HepG2 (cell line): ENCODE measurements at regions not wholly inside any gene's neighbourhood (a gene's known extent, or its start where the extent isn't known, plus 50 kb on each side); places are given as distances from the start of the nearest gene placed in this dataset.

Source experiments
- AKAP8 ChIP-seq: sonication (generic); formaldehyde crosslinking; IDR thresholded peaks from 2 replicates; pipeline ENCODE4 v1.5.1; 2020; ENCODE audit warnings: mild to moderate bottlenecking, missing genetic modification reagents
- ESRRA ChIP-seq: sonication (generic); formaldehyde crosslinking; IDR thresholded peaks from 2 replicates; pipeline ENCODE4 v1.5.1; 2020; ENCODE audit warnings: mild to moderate bottlenecking, low read depth, missing genetic modification reagents
- HNF4G ChIP-seq, 2 experiments: sonication (generic) in 1 of 2; formaldehyde crosslinking in 1 of 2; IDR thresholded peaks; 2 replicates each; pipeline versions ENCODE4 v1.4.0 to v1.6.1; 2011 to 2020; ENCODE audit warnings: borderline replicate concordance in 2 of 2, low read depth in 2 of 2, mild to moderate bottlenecking in 2 of 2, low read length in 1 of 2, missing genetic modification reagents in 1 of 2, moderate library complexity in 1 of 2
- JUND ChIP-seq: sonication (generic); formaldehyde crosslinking; IDR thresholded peaks from 2 replicates; pipeline ENCODE4 v1.8.0; 2022; ENCODE audit warnings: mild to moderate bottlenecking, missing genetic modification reagents
- NFIC ChIP-seq: IDR thresholded peaks from 2 replicates; pipeline ENCODE4 v1.6.1; 2012; ENCODE audit warnings: mild to moderate bottlenecking, low read length, inconsistent platforms
- ZNF20 ChIP-seq: sonication (generic); formaldehyde crosslinking; IDR thresholded peaks from 2 replicates; pipeline ENCODE4 v1.4.0; 2020; ENCODE audit warnings: mild to moderate bottlenecking, moderate library complexity, missing genetic modification reagents
- ZNF354B ChIP-seq: sonication (generic); formaldehyde crosslinking; IDR thresholded peaks from 2 replicates; pipeline ENCODE4 v1.8.0; 2022; ENCODE audit warnings: mild to moderate bottlenecking, missing genetic modification reagents
- ZNF557 ChIP-seq: sonication (generic); formaldehyde crosslinking; IDR thresholded peaks from 2 replicates; pipeline ENCODE4 v1.4.0; 2020; ENCODE audit warnings: missing genetic modification reagents

DNA sequence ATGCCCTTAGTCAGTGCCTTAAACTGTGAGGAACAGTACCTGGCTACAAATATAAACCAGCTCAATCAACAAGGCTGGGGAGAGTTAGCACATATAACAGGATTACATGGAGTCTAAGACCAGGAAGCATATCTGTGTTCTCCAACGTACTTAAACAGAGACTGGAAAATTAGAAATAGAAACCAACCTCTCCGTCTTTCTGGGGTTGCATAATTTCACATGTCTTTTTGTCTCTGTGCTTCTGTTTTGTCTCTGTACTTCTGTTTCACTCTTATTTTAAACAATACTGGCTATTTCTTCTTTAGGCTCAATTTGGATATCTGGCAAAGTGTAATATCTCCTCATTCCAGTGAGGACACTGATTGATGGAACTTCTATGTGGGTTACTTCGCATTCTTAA lies 749.0 kb upstream of the ZEB2 start:
- TF ChIP-seq HNF4G (IDR thresholded peaks at IDR 0.05; ENCODE audit: borderline replicate concordance, low read depth, low read length) (no peak), HNF4G (CRISPR knock-in tag; IDR thresholded peaks at IDR 0.05; ENCODE audit: borderline replicate concordance, low read depth) (no peak), AKAP8 (CRISPR knock-in tag) (no peak), JUND (CRISPR knock-in tag) (no peak), ZNF354B (CRISPR knock-in tag) (no peak), ZNF20 (CRISPR knock-in tag) (no peak), NFIC (no peak), ESRRA (CRISPR knock-in tag) (no peak), ZNF557 (no peak)
